ENCODE measurements at regions not wholly inside any gene's neighbourhood (a gene's known extent, or its start where the extent isn't known, plus 50 kb on each side); places are given as distances from the start of the nearest gene placed in this dataset.
"Not testable (repeated sequence)": the region's sequence is repeated elsewhere in the genome, so short reads cannot be mapped to it uniquely, and the experiment has no call there.

DNA sequence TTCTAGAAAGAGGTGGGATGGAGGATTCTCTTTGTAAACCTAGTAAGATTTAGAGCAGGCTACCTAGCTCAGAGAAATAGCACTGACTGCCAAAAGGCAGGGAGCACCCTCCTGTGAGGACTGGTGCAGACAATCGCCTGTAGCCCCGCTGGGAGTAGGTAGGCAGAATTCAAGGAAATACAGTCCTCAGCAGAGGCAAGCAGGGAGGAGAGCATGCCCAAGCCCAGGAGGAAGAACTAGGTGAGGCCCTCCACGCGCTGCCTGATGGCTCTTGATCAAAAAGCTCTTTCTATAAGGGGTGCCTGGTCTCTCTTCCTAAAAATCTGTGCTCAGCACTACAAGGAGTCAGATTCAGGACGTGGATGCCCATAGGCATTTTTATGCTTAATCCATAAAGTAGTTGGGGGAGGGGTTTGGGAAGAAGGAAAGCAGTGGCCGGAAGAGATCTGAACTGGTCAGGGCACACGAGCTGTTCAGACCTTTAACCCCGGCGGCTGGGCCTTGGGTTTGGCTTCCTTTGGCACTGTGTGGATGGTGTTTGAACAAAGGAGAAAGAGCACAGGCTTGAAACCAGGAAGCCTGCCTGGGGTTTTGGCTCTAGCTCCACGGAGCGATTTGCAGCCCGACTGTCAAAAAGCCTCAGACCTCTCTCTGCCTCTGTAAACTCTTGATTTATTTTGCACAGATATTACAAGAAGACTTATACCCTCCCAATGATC lies 320.6 kb downstream of the FOXO1 start:
- DNase-seq = no peak

DNA sequence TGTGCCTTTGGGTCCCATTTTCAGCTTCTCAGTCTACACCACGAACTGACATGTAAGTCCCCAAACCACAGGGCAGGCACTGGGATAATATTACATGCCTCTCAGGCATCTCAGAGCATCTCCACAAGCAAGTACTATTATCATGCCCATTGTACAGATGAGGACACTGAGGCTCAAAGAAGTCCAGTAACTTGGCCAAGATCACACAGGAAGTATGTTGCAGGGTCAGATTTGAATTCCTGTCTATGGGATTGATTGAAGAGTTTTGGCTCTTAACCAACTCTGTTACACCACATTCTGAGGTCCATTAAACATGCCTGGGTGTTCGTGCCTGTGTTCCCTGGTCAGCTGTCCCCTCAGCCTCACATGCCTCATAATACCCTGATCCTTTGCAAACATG lies 319.8 kb downstream of the FOXO1 start:
- DNase-seq = no peak

DNA sequence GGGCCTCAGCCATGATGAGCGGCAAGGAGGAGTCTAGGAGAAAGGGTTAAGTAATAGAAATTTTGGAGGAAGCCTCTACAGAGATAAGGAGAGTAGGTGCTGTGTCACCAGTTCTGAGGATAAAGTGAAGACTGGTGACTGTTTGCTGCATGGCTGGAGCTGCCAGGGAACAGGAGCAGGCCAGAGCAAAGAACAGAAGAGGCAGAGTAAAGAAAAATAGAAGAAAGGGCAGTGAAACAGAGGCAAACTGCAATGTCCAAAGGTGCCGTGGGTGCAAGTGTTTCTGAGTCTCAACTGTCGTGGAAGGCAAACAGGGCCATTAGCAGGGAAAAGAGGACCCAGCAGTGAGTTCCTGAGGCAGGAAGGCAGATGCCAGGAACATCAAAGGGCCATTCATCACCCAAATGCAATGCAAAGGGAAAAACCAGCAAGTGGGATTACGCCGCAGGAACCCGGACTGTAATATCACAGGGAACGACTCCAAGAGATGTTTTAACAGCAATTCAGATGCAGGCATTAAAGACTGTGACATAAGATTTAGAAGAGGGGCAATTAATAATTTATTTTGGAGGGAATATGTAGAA lies 318.3 kb downstream of the FOXO1 start:
- DNase-seq = no peak

DNA sequence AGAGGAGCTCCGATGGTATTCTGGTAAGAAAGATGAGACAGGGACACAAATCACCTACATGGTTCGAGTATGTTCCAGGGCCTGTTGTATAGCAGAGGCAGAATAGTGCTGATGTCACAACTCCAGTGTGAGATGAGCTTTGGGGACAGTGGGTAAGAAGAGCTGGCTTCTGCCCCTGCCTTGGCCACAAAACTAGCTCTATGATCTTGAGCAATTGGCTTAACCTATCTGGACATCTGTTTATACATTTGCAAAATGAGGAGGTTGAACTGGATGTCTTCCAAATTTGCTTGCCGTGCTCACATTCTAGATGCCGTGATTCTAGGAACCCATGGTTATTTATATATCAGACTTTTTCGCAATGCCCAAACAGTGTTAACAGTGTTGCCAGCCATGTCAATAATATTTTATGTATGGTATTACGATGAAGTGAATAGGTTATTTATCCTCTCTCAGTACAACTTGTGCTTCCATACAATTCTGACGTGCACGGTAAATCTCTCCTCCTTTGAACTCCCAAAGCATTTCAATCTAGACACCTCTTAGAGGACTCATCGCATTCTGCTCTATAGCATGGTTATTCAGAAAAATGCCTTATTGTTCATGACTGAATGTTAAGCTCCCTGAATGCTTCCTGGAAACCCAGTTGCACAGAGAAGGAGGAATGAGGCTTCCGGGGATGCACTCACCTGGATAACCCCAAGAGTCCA lies 316.0 kb downstream of the FOXO1 start:
- no peak for DNase-seq

DNA sequence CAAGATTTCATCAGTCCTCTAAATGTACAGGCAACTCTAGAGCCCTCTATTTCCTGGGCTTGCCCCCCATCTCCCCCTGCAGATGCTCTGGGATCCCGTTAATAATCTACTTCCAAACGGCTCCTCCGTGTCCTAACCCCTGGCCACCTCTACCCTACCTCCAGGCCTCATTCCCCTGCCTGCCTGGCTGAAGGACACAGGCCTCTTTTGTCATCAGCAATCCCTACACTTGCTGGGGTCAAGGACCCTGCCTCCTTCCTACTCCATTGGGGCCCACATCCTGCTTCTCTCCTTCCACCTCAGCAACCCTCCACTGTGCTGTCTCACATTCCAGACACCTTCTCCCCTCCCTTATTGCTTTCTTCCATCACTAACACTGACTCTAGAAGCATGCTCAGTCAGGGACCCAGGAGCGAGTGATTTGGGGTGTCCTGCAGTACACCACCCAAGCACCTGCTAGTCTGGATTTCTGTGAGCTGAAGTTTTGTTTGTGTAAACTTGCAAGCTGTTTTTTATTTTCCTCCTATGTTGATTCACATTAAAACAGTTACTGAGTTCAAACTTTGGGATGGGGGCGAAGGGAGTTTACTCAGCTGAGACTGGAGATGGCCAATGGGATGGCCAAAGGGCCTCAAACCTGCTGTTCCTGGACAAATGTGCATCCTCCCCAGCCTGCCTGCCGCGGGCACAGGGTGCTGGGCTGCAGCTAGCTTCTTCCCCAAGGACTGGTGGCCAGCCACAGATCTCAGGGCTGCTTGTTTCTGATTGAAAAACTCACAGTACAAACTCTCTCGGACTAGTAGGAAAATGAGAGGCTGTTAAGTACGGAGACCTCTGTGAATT lies 314.7 kb downstream of the FOXO1 start:
- no peak for DNase-seq

DNA sequence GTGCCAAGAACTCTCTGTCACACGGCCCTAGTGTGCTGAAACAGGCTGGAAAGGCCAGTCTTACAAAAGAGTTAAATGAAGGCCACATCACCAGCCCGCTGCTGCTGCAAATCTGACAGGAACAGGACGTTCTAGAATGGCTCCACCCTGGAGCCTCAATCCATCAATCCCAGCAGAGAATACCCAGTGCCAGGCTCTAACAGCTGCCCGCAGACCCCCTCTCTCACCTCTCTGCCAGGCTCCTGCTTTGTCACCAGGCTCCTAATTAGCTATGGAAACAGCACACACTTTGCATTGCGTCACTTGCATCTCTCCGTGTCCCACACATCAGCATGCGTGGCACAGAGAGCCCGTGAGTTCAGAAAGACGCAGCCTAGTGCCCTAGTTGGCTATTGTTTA lies 314.1 kb downstream of the FOXO1 start:
- DNase-seq = no peak

DNA sequence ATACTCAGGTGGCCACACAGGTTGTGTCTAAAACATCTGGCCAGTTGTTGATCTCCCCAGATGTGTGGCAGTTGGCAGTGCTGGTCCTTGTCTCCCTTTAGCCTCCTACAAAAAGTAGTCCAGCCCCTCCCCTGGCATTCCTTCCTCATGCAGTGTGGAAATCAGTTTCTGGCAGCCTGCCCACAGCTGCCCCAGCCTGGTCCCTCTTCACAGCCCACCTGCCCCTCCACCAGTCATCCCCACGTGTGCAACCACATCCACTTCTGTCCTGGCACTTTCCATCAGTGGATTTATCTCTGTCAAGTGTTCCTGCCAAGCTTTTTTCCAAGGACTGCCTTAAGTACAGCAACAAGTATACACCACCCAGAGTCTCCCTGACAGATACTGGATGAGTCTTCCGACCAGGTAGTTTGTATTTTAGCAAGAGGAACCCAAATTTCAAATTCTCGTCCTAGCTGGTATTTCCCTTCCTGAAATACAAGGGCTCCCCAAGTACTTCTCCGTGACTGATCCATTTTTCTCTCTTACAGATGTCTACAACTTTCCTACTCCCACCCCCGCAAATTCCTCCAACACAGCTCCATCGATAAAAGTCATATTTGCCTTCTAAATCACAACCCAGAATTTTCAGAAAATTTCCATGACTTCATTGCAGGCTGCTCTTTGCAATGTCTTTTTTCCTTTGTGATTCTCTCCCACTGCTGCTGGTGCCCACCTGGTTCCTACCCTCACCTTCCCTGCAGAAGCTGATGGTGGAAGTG lies 313.5 kb downstream of the FOXO1 start:
- no peak for DNase-seq

DNA sequence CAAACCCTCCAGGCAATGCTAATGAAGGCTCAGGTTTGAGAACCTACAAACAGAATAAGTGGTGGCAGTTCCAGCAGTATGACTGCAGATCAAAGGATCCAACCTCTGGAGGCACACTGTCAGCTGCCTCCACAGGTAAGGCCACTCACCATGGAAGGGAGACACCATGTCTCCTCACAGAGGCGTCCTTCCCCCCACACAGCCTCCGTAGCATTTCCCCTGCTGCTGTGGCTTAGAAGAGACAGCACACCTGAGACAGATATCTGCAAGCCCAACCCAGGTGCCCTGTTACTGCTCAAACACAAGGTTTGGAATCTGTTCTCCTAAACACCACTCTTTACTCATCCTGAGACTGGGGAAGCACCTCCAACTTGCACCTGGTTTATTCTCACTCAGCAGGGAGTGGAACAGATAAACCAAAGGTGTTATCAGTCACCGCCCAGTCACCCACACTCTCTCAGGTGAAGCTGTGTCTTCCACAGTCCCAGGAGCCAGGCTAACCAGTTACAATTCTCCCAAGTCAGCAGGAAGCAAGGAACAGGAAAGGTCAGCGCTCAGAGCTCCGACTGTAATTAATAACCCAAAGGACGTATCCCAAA lies 311.2 kb downstream of the FOXO1 start:
- no peak for DNase-seq

DNA sequence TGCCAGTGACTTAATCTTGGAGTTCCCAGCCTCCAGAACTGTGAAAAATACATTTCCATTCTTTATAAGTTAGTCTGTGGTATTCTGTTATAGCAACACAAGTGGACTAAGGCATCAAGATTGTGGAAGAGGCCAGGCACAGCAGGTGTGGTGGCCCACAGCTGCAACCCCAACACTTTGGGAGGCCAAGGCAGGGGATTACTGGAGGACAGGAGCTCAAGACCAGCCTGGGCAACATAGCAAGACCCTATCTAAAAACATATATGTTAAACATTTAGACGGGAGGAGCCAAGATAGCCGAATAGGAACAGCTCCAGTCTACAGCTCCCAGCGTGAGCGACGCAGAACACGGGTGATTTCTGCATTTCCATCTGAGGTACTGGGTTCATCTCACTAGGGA lies 310.4 kb downstream of the FOXO1 start:
- no peak for DNase-seq

DNA sequence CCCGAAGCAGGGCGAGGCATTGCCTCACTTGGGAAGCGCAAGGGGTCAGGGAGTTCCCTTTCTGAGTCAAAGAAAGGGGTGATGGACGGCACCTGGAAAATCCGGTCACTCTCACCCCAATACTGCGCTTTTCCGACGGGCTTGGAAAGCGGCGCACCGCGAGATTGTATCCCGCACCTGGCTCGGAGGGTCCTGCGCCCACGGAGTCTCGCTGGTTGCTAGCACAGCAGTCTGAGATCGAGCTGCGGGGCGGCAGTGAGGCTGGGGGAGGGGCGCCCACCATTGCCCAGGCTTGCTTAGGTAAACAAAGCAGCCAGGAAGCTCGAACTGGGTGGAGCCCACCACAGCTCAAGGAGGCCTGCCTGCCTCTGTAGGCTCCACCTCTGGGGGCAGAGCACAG lies 310.0 kb downstream of the FOXO1 start:
- DNase-seq = not testable (repeated sequence)

DNA sequence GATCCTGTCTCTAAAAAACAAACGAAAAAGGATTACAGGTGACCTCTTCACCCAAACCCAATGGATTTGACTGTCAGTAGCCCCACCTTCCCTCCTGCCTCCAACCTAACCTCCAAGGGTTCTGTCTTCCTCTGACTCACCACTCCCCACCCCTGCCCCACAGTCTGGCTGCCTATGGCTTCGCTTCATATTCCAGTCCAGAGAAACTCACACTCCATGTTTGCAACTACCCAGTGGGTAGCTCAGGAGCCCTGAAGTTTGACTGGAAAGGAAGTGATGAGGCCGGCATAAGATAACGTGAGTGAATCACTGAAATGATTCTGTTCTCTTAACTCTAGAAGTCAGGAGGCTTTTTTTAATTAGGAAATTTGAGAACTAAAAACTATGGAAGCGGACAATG lies 303.9 kb downstream of the FOXO1 start:
- DNase-seq = no peak

DNA sequence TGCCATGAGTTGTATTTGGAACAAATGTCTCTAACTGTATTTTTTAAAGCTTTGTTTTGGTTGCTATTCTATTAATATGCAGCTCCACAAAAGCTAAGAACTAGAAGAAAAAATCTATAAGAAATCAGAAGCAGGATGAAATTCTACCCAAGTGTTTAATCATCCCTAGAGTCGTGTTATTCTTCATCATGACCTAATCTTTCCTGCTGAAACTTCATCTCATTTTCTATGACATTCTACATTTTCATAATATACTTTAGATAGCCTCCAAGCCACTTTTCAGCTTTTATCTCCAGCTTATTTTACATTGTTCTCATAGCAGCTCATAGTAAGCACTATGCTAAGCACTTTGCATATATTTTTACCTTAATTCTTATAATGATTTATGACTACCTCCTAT lies 302.8 kb downstream of the FOXO1 start:
- no peak for DNase-seq

DNA sequence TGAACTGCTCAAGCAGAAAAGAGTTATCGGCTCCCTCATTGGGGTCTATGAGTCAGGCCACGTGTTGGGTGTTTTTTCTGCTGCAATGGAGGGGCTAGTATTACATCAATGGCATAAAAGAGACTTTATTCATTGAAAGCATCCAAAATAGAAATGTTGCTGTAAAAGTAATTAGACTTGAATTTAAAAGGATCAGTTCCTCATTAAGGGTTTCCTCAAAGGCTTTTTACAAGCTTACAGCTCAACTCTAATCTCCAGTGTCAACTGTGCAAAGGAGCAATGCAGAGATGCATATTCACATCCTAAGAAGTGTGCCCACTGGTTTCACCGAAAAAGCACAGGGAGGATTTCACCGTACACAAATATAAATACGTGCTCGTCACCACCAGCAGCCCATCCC lies 300.3 kb downstream of the FOXO1 start:
- DNase-seq = no peak

DNA sequence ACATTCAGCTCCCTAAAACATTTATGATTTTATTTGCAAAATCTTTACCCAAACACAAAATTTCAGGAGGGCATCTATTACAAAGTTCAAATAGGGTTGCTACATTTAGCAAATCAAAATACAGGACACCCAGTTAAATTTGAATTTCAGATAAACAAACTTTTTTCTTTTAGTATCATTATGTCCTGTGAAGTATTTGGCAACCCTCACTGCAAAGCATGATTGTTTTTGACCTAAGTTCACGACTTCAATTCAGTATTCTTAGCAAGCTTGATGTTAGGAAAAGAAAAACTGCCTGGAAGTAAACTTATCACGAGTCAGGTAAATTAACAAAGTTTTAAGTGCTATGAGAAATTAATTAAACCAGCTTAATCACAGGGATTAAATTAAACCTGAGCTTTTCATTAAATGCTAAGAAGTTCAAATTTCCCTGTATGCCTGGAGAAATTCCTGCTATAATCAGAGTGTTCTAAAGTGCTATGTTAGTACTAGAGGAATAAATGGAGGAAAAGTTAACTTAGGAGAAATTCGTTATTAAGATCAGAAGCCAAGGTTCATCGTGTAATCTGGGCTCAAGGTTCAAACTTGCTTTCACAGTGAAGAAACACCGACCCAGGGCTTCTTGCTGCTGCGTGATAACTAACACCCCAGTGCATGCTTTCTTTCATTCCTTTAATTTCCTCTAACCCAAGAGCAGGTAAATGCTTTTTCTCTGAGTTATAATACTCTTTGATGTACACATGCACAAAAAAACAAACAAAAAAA lies 298.1 kb downstream of the FOXO1 start:
- DNase-seq = no peak

DNA sequence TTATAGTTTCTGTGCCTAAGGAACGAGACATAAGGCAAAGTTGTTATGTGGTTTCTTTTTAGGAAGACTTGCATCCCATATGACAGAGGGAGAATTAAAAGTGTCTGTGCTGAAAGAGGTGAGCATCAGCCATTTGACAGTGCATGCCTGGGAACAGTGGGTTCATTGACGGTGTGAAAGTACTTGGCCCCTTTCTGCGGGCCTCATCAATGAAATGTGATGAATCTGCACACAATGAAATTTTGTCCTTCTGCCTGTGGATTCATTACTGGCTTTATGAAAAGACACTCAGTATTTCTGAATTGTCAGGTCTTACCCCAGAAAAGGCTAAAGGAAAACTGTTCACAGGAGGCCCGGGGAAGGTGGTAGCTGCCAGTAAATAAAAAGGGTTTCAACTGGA lies 295.8 kb downstream of the FOXO1 start:
- DNase-seq = no peak

DNA sequence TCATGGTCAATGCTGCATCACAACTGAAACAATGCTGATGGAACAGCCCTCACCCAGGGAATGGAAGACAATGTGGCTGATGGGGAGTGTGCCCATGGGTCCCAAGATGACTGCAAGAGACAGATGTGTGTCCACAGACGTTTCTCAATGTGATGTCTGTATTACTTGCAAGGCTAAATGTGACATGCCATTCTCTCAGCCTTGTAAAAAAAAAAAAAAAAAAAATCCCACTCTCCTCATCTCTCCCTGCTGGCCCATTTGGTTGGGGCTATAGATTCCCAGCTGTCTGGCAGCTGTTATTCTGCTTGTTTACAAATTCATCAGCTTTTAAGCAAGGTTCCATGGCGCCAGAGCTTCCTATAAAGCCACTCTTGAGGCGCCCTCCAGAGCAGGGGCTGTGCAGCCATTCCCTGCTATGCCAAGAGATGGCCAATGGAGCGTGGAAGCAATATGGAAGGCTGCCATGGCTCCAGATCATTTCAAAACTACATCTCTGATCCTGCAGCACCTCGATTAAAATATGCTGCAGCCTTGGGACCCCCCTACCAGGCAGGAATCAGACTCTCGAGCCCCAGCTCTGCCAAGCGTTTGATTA lies 294.8 kb downstream of the FOXO1 start:
- DNase-seq = no peak

DNA sequence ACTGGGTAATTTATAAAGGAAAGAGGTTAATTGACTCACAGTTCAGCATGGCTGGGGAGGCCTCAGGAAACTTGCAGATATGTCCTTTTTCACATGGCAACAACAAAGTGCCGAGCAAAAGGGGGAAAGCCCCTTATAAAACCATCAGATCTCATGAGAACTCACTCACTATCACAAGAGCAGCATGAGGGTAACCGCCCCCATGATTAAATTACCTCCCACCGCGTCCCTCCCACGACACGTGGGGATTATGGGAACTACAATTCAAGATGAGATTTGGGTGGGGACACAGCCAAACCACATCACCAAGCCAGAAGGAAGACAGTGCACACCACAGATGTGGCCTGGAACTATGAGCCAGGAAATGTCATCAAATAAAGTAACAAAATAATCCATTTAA lies 292.8 kb downstream of the FOXO1 start:
- DNase-seq = peak; percentile 53

DNA sequence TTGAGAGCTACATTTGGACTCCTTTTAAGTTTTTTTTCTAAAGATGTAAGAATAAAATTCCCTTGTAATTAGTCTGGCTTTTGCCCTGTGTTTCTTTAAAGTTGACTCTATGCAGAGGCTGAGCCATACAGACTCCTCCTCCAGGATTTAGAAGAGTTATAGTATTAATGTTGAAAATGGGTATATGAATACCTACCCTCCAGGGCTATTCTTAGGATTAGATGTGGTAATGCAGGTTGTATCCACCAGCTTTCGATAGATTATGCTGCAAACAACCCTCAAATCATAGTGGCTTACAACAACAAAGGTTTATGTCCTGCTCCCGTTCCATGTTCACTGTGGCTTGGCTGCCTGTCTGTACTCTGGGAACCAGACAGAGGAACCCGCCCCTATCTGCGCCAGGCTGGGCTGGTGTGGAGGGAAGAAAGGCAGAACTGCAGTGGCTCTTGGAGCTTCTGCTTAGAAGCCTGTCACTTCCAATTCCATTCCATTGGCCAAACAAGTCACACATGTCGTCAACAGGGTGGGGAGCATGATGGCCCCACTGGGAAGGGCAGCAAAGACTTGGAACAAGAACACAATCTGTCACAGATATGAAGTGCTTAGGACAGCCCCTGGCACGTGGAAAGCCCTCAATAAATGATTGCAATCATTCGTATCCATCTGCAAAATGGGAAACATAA lies 290.8 kb downstream of the FOXO1 start:
- DNase-seq = no peak

DNA sequence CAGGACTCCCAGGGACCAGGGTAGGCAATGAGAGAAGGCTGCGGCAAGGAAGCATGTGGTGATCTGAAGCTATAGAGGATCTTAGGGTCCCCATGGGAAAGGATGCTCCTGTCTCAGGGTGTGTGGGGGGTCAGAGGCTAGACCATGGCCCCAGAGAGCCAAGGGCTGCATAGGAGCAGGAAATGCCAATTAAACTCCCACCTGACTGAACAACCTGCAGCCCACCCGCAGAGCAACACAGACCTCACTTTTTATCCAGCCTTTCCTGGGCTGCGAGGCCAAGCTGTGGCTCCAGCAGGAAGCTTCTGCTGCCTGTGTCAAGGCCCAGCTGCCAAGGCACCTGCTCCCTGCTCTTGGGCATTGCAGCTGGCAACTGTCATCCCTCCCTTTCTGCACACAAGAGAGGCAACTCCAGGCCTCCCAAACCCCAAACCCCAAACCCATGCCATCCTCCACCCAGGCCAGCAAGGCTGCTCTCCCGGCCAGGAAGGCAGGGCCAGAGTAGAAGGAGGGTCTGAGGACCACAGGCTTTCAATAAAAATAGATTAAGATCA lies 290.1 kb downstream of the FOXO1 start:
- no peak for DNase-seq

DNA sequence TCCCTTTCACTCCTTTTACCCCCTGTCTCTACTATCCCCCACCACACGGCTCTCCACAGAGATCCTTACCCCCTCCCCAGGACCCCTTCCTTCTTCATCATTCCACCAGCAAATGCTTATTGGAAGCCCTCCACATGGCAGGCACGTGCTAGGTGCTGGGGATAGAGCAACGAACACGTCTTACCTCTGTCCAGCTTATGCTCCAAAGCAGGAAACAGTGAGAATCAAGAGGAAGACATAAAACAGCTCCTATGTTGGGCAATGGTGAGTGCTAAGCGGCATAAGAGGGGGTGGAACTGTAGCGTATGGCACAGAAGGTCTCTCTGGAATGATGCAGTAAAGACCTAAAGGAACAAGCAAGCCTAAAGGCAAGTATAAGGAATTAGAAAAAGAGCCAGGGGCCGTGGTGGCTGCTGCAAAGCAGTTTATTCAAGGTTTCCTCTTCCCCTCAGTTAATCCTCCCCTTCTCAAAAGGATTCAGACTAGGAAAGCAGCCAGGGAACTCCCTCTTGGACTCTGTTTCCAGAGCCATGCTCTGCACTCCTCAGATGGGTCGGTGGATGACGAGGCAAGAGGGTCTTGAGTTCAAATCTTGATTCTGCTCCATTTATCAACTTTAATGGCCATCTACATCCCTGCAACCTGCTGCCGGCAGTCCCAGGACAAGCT lies 289.4 kb downstream of the FOXO1 start:
- DNase-seq = no peak

Measured in stimulated activated naive CD4-positive, alpha-beta T cell treated with Interleukin-2 at 50 U/mL for 16 hours (primary cell).